ENCODE measurements at regions not wholly inside any gene's neighbourhood (a gene's known extent, or its start where the extent isn't known, plus 50 kb on each side); places are given as distances from the start of the nearest gene placed in this dataset.

- TF ChIP-seq CTCF (IDR thresholded peaks at IDR 0.05; ENCODE audit: insufficient read depth, low read length, poor library complexity, severe bottlenecking): no peak
- no peak overlapping the region for H3K4me3 ChIP-seq (replicated peaks; ENCODE audit: low read depth, low read length)
- DNase-seq (ENCODE audit: extremely low read depth, insufficient read length): no peak
- H3K27me3 ChIP-seq (replicated peaks; ENCODE audit: control insufficient read depth, insufficient read depth, low read length): no peaks in the 10 kb centered on the region
- H3K36me3 ChIP-seq (ENCODE audit: control insufficient read depth, insufficient read depth, low read length): no peaks in the 10 kb centered on the region
These were observed 916.2 kb upstream of the GHITM start for GRCh38 chr10:83222832-83223742.

GRCh38 chr10:83225781-83226180 lies 913.5 kb upstream of the GHITM start:
- no peaks in the 10 kb centered on the region for H3K36me3 ChIP-seq (ENCODE audit: control insufficient read depth, insufficient read depth, low read length)
- no peak overlapping the region for H3K4me3 ChIP-seq (replicated peaks; ENCODE audit: low read depth, low read length)
- TF ChIP-seq CTCF (IDR thresholded peaks at IDR 0.05; ENCODE audit: insufficient read depth, low read length, poor library complexity, severe bottlenecking): no peak
- no peak for DNase-seq (ENCODE audit: extremely low read depth, insufficient read length)
- H3K27me3 ChIP-seq (replicated peaks; ENCODE audit: control insufficient read depth, insufficient read depth, low read length): no peaks in the 10 kb centered on the region

GRCh38 chr10:83229991-83230390 lies 909.3 kb upstream of the GHITM start:
- DNase-seq (ENCODE audit: extremely low read depth, insufficient read length): no peak
- no peak overlapping the region for H3K4me3 ChIP-seq (replicated peaks; ENCODE audit: low read depth, low read length)
- H3K27me3 ChIP-seq (replicated peaks; ENCODE audit: control insufficient read depth, insufficient read depth, low read length): no peaks in the 10 kb centered on the region
- H3K36me3 ChIP-seq (ENCODE audit: control insufficient read depth, insufficient read depth, low read length): no peaks in the 10 kb centered on the region
- no peak for TF ChIP-seq CTCF (IDR thresholded peaks at IDR 0.05; ENCODE audit: insufficient read depth, low read length, poor library complexity, severe bottlenecking)

GRCh38 chr10:83233691-83234090 lies 905.6 kb upstream of the GHITM start:
- DNase-seq (ENCODE audit: extremely low read depth, insufficient read length): no peak
- Histone ChIP-seq H3K36me3 (ENCODE audit: control insufficient read depth, insufficient read depth, low read length) (no peaks in the 10 kb centered on the region), H3K27me3 (replicated peaks; ENCODE audit: control insufficient read depth, insufficient read depth, low read length) (no peaks in the 10 kb centered on the region), H3K4me3 (replicated peaks; ENCODE audit: low read depth, low read length) (no peak overlapping the region)
- no peak for TF ChIP-seq CTCF (IDR thresholded peaks at IDR 0.05; ENCODE audit: insufficient read depth, low read length, poor library complexity, severe bottlenecking)

- Histone ChIP-seq H3K36me3 (ENCODE audit: control insufficient read depth, insufficient read depth, low read length) (no peaks in the 10 kb centered on the region), H3K27me3 (replicated peaks; ENCODE audit: control insufficient read depth, insufficient read depth, low read length) (no peaks in the 10 kb centered on the region)
- no peak for TF ChIP-seq CTCF (IDR thresholded peaks at IDR 0.05; ENCODE audit: insufficient read depth, low read length, poor library complexity, severe bottlenecking)
These were observed 891.1 kb upstream of the GHITM start for GRCh38 chr10:83248106-83248631.

More at GRCh38 chr10:83248106-83248631, 891.1 kb upstream of the GHITM start:
- DNase-seq (ENCODE audit: extremely low read depth, insufficient read length): no peak
- H3K4me3 ChIP-seq (replicated peaks; ENCODE audit: low read depth, low read length): no peak overlapping the region

Measured in GM06990 (cell line).